GM12872 (cell line): ENCODE measurements at regions not wholly inside any gene's neighbourhood (a gene's known extent, or its start where the extent isn't known, plus 50 kb on each side); places are given as distances from the start of the nearest gene placed in this dataset.

Experiments
- CTCF ChIP-seq: IDR thresholded peaks from 3 replicates; pipeline ENCODE4 v1.5.1; 2011; ENCODE audit warnings: low read depth, mild to moderate bottlenecking, low read length, moderate library complexity; ENCODE audit not compliant: insufficient read depth

GRCh38 chr2:126444512-126444911 lies 211.4 kb upstream of the GYPC start:
- TF ChIP-seq CTCF, result no peak

- TF ChIP-seq CTCF, result no peak
Observed at GRCh38 chr2:126446106-126446695, 209.8 kb upstream of the GYPC start.

- TF ChIP-seq CTCF, result no peak
Observed at GRCh38 chr2:126448611-126449010, 207.3 kb upstream of the GYPC start.

DNA sequence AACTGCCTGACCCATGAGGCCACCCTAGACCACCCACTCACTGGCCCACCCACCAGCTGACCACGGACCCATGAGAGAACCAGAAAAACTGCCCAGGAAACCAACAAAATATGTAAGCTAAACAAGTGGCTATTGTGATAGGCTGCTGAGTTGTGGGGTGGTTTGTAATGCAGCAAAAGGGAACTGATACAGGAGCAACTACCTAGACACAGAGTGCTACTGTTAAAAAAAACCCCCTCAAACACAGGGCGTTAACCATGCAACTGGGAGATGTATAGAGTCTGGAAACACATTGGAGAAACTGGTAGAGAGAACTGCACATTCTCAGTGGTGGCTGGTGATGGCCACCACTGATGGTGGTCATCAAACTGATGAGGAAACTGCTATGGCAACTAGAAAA lies 206.3 kb upstream of the GYPC start:
- no peak for TF ChIP-seq CTCF

DNA sequence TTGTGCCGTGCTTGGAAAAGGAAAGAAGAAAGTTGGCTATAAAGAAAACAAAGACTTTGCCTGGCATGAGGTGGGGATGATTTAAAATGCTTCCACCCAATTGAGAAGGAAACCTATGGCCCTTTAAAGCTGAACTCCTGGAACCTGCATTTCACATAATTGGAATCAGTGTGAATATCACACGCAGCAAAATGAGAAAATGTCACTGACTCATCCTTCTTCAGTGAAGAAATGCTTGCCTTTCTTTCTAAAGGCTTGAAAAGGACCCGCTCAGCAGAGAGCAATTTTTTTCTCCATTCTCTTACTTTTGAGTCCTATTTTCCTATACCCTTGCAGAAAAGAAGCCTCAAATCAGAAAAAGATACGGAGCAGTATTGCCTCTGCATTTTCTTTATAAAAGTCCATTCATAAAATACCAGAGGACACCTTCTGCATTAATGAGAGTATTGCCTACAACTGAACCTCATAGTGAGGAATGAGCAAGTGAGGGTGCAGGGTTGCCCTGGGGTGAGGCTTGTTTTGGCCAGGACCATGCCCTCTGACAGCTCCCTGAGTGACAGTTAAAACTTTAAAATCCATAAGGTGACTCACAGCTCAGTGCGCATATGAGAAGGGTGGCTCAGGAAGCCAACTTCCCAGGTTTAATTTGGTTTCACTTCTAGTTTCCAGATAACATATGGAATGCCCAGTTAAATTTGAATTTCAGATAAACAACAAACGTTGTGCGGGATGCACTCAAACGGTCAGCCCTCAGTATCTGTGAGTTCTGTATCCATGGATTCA lies 191.9 kb upstream of the GYPC start:
- TF ChIP-seq CTCF, result no peak

DNA sequence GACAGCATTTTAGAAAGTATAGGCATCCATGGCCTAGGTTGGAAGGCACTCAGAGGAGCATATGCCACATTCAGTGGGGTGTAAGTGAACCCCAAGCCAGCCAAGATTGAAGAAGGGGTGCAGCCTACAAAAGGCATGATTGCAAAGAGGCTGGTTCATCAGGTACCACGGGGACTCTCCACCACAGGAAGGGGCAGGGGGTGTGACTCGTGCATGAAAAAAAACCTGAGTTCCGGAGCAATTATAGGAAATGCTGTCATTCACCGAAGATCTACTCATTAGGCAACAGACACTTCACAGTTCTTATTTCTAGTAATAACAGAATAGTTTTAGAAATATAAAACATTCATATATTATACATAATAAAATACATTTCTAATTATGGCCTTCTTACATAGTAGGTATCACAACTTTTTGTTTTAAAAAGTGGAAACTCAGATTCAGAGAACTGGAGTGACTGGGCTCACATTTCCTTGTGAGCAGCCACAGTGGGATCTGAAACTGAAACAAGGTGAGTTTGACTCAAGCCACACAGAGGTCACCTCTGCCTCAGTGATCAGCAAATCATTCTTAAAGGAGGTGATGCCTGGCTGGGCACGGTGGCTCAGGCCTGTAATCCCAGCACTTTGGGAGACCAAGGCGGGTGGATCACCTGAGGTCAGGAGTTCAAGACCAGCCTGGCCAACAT lies 188.4 kb upstream of the GYPC start:
- TF ChIP-seq CTCF, result no peak

- TF ChIP-seq CTCF, result no peak
Observed at GRCh38 chr2:126475031-126475430, 180.9 kb upstream of the GYPC start.
